Neural cell (in vitro differentiated cells): ENCODE measurements at regions not wholly inside any gene's neighbourhood (a gene's known extent, or its start where the extent isn't known, plus 50 kb on each side); places are given as distances from the start of the nearest gene placed in this dataset.
A peak's percentile ranks its signal among the peaks of the same experiment; 100 is the strongest.

ENCODE experiments used
- EP300 ChIP-seq: fragments of 450-650 bp; conservative IDR thresholded peaks from 2 replicates; pipeline ENCODE4 v1.6.1; 2014; ENCODE audit warnings: antibody characterized with exemption, mild to moderate bottlenecking, moderate library complexity; ENCODE audit not compliant: poor library complexity, severe bottlenecking
- EZH2 ChIP-seq: fragments of 200-600, 300-800 bp; shearing (Covaris generic), sonication (generic); IDR thresholded peaks from 2 replicates; pipeline ENCODE4 v1.6.1; 2014; ENCODE audit warnings: antibody characterized with exemption, low read length, borderline replicate concordance, mild to moderate bottlenecking; ENCODE audit not compliant: insufficient read depth, poor library complexity, severe bottlenecking
- MXI1 ChIP-seq: fragments of 450-650 bp; conservative IDR thresholded peaks from 2 replicates; pipeline ENCODE4 v1.6.1; 2014; ENCODE audit warnings: antibody characterized with exemption, mild to moderate bottlenecking; ENCODE audit not compliant: poor library complexity, severe bottlenecking
- RAD21 ChIP-seq: fragments of 450-650 bp; conservative IDR thresholded peaks from 2 replicates; pipeline ENCODE4 v1.6.1; 2014; ENCODE audit warnings: antibody characterized with exemption, mild to moderate bottlenecking, moderate library complexity
- SMC3 ChIP-seq: fragments of 450-650 bp; conservative IDR thresholded peaks from 2 replicates; pipeline ENCODE4 v1.6.1; 2014; ENCODE audit warnings: antibody characterized with exemption, mild to moderate bottlenecking, moderate library complexity; ENCODE audit not compliant: poor library complexity
- TAF1 ChIP-seq: IDR thresholded peaks from 2 replicates; pipeline ENCODE4 v1.6.1; 2012; ENCODE audit warnings: low read depth
- TF ChIP-seq, protein P1 (sequence below): fragments of 450-650 bp; IDR thresholded peaks from 2 replicates; pipeline ENCODE4 v1.5.1; 2014; ENCODE audit warnings: antibody characterized with exemption, mild to moderate bottlenecking, moderate library complexity; ENCODE audit not compliant: poor library complexity, severe bottlenecking

DNA sequence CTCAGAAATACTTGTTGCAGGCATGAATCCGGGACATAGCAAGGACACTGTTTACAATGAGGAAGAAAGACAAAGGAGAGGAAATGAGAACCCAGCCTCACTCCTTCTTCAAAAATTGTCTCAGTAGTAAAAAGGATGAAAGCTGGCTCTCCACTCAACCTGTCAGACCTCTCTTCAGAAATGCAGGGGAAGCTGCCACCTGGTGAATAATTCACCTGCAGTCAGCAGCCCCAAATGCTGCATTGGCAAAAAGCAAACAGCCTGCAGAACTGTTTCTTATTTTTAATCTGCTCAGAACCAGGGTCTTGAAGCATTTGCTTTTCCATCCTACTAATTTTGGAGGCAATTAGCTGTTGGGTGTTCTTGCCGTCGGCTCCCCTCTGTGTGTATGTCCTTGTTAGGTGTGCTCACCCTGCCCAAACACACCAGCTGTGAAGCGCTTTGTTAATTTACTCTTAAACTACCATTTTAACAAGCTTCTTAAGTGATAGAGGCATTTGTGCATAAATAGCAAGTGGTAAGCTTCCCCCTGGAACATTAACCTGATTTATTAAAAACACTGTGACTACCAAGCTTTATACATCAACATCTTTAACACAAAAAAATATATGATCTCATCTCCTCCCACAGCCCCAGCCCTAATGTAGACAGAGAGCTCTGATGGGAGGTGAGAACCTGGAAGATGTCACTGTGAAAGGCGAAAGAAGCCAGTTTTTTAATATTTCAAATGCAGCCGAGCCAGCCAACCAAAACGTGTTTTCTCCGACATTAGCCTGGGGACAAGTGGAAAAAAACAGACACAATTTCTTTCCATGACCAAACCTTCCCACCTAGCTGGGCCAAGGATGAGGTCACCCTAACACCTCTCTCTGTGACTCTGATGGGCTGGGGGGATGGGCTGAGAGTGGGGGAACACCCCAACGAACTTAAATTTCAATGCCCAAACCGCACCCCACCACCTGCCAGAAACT, 451.0 kb upstream of the SULF2 start:
- TF ChIP-seq, protein P1, sequence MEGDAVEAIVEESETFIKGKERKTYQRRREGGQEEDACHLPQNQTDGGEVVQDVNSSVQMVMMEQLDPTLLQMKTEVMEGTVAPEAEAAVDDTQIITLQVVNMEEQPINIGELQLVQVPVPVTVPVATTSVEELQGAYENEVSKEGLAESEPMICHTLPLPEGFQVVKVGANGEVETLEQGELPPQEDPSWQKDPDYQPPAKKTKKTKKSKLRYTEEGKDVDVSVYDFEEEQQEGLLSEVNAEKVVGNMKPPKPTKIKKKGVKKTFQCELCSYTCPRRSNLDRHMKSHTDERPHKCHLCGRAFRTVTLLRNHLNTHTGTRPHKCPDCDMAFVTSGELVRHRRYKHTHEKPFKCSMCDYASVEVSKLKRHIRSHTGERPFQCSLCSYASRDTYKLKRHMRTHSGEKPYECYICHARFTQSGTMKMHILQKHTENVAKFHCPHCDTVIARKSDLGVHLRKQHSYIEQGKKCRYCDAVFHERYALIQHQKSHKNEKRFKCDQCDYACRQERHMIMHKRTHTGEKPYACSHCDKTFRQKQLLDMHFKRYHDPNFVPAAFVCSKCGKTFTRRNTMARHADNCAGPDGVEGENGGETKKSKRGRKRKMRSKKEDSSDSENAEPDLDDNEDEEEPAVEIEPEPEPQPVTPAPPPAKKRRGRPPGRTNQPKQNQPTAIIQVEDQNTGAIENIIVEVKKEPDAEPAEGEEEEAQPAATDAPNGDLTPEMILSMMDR = no peak
- TF ChIP-seq EZH2 = no peak
- no peak for TF ChIP-seq MXI1
- TF ChIP-seq TAF1 = no peak
- TF ChIP-seq SMC3 = peak; percentile 21
- peak; percentile 40 for TF ChIP-seq RAD21
- TF ChIP-seq EP300 = no peak
